GM18951 (cell line): ENCODE measurements at regions not wholly inside any gene's neighbourhood (a gene's known extent, or its start where the extent isn't known, plus 50 kb on each side); places are given as distances from the start of the nearest gene placed in this dataset.
"Not testable (repeated sequence)": the region's sequence is repeated elsewhere in the genome, so short reads cannot be mapped to it uniquely, and the experiment has no call there.

Experiments
- in situ Hi-C: fragments of 300-500 bp; cut with MboI; formaldehyde crosslinking; loops from one replicate; pipeline ENCODE4 v1.12.0; 2022; ENCODE audit warnings: low sequenced_read_pairs, mixed read lengths, inconsistent platforms; ENCODE audit not compliant: unreplicated experiment

GRCh38 chr2:242109819-242110218 is 240.3 kb downstream of the RTP5 start:
- in situ Hi-C loops: not testable (repeated sequence)

- in situ Hi-C loops: not testable (repeated sequence)
These were observed 242.4 kb downstream of the RTP5 start for GRCh38 chr2:242111954-242112353.

DNA sequence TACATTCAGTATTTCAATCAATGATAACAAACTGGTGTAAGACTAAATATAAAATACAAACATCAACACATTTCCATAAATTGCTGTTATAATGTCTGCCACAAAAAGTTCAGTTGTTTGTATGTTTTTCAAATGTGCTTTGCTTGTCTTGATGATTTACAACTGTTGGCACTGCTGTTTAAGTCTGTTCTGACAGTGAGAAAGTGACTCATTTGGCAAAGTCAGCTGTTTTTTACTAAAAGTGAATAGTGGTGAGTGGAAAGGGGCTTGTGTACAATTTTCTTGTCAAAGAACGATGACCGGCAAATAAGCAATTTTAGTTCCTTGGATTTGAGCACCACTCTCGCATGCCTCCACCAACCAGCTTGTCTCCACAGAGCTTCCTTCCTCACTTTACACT is 244.0 kb downstream of the RTP5 start:
- in situ Hi-C loops: not testable (repeated sequence)

DNA sequence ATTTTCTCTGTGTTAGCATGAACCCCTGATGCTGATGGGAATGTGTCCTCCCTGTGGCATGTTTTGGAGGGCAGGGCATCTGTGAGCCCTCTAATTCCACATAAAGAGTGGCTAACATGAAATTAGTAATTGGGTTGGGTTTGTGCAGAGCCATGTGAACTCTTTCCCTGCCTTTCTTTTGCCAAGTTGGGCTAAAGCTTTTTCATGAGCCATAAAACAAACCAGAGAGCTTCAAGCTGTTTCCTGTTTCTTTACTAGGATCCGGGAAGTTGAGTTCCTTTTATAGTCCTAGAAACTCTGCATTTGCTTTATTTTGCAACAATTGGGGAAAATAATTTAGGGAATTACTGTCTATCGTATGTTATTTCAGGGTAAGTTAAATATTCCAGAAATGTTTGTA is 247.1 kb downstream of the RTP5 start:
- in situ Hi-C loops: not testable (repeated sequence)

DNA sequence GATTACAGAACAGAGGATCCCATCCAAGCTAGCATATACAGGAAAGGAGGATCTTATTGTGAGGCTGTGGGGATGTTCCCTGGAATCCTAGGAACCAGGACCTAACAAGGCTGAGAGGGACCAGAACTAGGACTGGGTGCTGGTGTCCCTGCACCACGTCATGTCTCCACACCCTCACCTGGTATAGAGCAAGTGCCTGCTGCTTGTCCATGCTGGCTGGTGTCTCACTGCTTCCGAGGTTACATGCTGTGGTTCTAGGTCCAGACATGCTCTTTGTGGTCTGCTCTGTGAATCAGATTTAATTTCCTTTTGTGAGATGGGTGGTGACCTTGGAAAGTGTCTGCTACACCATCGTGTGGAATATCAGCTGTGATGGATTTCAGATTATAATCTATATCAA is 247.8 kb downstream of the RTP5 start:
- in situ Hi-C loops: not testable (repeated sequence)

DNA sequence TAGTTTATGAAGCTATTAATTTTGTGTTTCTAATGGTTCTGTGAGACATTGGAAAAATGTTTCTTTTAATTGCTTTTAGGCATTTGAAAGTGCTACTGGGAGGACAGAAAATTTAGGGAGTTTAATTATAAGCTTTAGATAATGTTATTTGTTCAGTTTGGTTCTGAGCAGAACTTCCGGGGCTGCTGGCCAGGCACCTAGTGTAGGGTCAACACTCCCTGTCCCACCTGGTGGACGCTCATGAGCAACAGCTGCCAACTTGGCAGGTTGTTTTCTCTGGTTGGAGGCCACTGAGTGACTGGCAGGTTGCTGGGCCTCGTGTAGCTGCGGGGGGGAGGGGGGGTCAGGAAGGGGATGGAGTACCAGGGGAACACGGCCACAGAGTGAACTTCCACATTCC is 250.2 kb downstream of the RTP5 start:
- in situ Hi-C loops: not testable (repeated sequence)

DNA sequence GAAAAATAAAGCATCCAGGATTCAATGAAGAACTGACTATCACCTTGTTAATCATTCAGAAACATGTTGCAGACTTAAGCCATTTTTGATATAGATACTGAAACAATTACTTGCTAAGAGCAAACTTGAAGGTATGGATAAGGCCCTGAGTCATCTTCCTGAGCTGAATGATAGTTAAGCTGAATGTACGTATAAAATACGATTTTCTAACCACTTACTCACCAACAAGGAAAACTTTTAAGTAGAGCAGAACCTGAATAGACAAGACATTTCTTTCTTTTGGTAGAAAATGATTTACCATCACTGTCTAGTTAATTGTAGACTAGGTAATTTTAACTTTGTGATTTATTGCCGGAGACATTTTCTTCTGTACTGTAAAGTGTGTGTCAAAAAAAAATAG is 261.2 kb downstream of the RTP5 start:
- in situ Hi-C loops: not testable (repeated sequence)

GRCh38 chr2:242159921-242160320 is 290.4 kb downstream of the RTP5 start:
- in situ Hi-C loops: not testable (repeated sequence)

GRCh38 chr2:242165115-242165514 is 295.6 kb downstream of the RTP5 start:
- in situ Hi-C loops: not testable (repeated sequence)

- in situ Hi-C loops: not testable (repeated sequence)
These were observed 301.8 kb downstream of the RTP5 start for GRCh38 chr2:242171290-242171689.
